Stimulated activated CD4-positive, alpha-beta T cell treated with anti-CD3 and anti-CD28 coated beads, Interleukin-2, amount 100 ng/mL, for 48 hours (primary cell): ENCODE measurements at regions not wholly inside any gene's neighbourhood (a gene's known extent, or its start where the extent isn't known, plus 50 kb on each side); places are given as distances from the start of the nearest gene placed in this dataset.

Experiments used
- DNase-seq, 2 donors: peaks; one replicate each; pipeline ENCODE4 v3.0.0-alpha.2; 2020

- DNase-seq, result no peak
These were observed 685.0 kb downstream of the MATN1 start for GRCh38 chr1:30038134-30039025.

- no peak for DNase-seq
These were observed 685.9 kb downstream of the MATN1 start for GRCh38 chr1:30037251-30038118.

- no peak for DNase-seq
These were observed 686.7 kb downstream of the MATN1 start for GRCh38 chr1:30036666-30037065.

- DNase-seq, result no peak
These were observed 687.2 kb downstream of the MATN1 start for GRCh38 chr1:30036229-30036547.

- DNase-seq, result no peak
These were observed 687.7 kb downstream of the MATN1 start for GRCh38 chr1:30035522-30036228.

- DNase-seq, result no peak
These were observed 688.5 kb downstream of the MATN1 start for GRCh38 chr1:30034627-30035521.

- no peak for DNase-seq
These were observed 689.2 kb downstream of the MATN1 start for GRCh38 chr1:30034105-30034626.

- DNase-seq, result no peak
These were observed 689.9 kb downstream of the MATN1 start for GRCh38 chr1:30033256-30034104.

- no peak for DNase-seq
These were observed 691.1 kb downstream of the MATN1 start for GRCh38 chr1:30032302-30032701.

GRCh38 chr1:30029677-30030076, 693.7 kb downstream of the MATN1 start:
- no peak for DNase-seq

- no peak for DNase-seq
These were observed 694.4 kb downstream of the MATN1 start for GRCh38 chr1:30028939-30029338.

- DNase-seq, result no peak
These were observed 695.1 kb downstream of the MATN1 start for GRCh38 chr1:30028283-30028682.

GRCh38 chr1:30027247-30027646, 696.1 kb downstream of the MATN1 start:
- DNase-seq, result no peak

- DNase-seq, result no peak
These were observed 698.8 kb downstream of the MATN1 start for GRCh38 chr1:30024411-30025195.

GRCh38 chr1:30023339-30024022, 699.9 kb downstream of the MATN1 start:
- no peak for DNase-seq

GRCh38 chr1:30014031-30014430, 709.4 kb downstream of the MATN1 start:
- no peak for DNase-seq

GRCh38 chr1:30012455-30013440, 710.6 kb downstream of the MATN1 start:
- DNase-seq, result no peak

GRCh38 chr1:30011970-30012369, 711.4 kb downstream of the MATN1 start:
- no peak for DNase-seq
